ENCODE measurements at regions not wholly inside any gene's neighbourhood (a gene's known extent, or its start where the extent isn't known, plus 50 kb on each side); places are given as distances from the start of the nearest gene placed in this dataset.
"Not testable (repeated sequence)": the region's sequence is repeated elsewhere in the genome, so short reads cannot be mapped to it uniquely, and the experiment has no call there.

DNA sequence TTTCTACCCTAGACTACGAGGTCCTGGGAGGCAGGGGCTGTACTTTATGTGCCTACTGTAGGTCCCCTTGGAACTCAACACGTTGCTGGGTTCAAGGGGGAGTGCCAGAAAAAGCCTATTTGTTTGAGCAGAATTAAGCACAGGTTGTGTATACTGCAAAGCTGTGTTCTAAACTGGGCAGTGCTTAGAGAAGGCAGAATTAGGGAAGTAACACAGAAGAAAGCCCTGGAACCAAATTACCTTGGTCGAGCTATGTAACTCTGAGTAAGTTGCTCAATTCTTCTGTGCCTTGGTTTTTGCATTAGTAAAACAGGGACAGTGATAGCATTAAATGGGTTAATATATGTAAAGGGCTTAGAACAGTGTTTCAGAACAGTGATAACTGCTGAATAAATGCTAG lies 245.0 kb upstream of the SFRP2 start:
- H3K4me3 ChIP-seq (ENCODE audit: low read length): no peak overlapping the region
- no peak for TF ChIP-seq CTCF (conservative IDR thresholded peaks at IDR 0.05; ENCODE audit: low read depth, low read length)
- no peak for DNase-seq (ENCODE audit: low read depth)

GRCh38 chr4:154032914-154033313 lies 244.0 kb upstream of the SFRP2 start:
- no peak overlapping the region for H3K4me3 ChIP-seq (ENCODE audit: low read length)
- DNase-seq (ENCODE audit: low read depth): no peak
- TF ChIP-seq CTCF (conservative IDR thresholded peaks at IDR 0.05; ENCODE audit: low read depth, low read length): no peak

GRCh38 chr4:154030746-154031145 lies 241.9 kb upstream of the SFRP2 start:
- no peak for DNase-seq (ENCODE audit: low read depth)
- H3K4me3 ChIP-seq (ENCODE audit: low read length): no peak overlapping the region
- TF ChIP-seq CTCF (conservative IDR thresholded peaks at IDR 0.05; ENCODE audit: low read depth, low read length): no peak

DNA sequence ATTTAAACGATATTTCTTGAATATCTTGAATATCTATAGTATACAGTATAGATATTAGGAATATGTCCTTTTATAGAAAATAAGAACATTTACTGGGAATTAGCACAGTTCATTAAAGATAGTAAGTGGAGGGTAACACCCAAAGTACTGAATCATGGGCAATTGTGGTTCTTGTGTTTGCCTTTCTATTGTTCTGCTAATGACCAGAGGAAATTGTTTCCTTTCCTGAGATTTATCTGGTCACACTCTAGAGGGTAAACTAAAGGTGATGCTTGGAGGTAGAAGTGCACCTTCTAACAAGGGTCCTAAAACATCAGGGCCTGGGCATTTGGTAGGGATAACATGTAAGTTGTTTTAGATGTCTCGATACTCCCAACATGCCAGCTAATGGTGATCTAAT lies 241.3 kb upstream of the SFRP2 start:
- no peak for DNase-seq (ENCODE audit: low read depth)
- TF ChIP-seq CTCF (conservative IDR thresholded peaks at IDR 0.05; ENCODE audit: low read depth, low read length): no peak
- no peak overlapping the region for H3K4me3 ChIP-seq (ENCODE audit: low read length)

DNA sequence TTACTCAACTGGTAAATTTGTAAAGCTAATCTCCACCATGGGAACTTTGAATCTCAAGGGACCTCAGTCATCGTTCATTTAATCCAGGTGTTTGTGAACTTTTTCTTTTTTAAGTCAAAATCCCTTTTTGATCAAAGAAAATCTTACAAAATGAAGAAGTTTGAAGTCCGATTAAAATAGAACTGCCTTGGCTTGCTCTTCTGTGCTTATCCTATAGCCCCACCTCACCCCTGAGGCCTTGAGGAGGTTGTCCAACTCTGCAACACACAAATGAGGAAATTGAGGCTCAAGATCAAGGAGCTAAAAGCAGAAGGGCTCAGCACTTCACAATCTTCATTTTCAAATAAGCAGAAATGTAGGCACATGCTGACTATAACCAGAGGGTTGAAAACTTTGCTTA lies 240.3 kb upstream of the SFRP2 start:
- no peak for DNase-seq (ENCODE audit: low read depth)

GRCh38 chr4:154025110-154025509 lies 236.2 kb upstream of the SFRP2 start:
- no peak for DNase-seq (ENCODE audit: low read depth)
- no peak for TF ChIP-seq CTCF (conservative IDR thresholded peaks at IDR 0.05; ENCODE audit: low read depth, low read length)
- H3K4me3 ChIP-seq (ENCODE audit: low read length): no peak overlapping the region

More for the DNA sequence above, 240.3 kb upstream of the SFRP2 start:
- H3K4me3 ChIP-seq (ENCODE audit: low read length): no peak overlapping the region
- TF ChIP-seq CTCF (conservative IDR thresholded peaks at IDR 0.05; ENCODE audit: low read depth, low read length): no peak

DNA sequence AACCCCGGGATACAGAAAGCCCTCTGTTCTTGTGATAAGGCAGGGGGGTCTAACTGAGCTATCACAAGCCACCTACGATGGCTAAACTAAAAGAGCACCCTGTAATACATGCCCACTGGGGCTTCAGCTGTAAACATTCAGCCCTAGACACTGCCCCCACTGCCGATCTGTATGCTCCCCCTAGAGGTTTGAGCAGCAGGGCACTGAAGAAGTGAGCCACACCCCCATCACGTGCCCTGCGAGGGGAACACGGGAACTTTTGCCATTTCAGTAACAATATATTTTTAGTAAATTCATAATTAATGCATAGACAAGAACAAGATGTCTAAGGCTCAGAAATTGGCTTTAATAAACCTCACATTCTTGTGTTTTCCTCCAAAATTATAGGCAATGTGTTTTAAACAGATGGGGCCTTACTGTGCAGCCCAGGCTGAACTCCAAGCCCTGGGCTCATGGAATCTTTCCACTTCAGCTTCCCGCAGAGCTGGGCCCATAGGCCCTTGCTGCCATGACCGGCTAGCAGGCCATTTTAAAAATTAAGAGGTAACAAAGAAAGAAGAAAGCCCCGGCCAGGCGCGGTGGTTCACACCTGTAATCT lies 235.3 kb upstream of the SFRP2 start:
- no peak for DNase-seq (ENCODE audit: low read depth)
- no peak overlapping the region for H3K4me3 ChIP-seq (ENCODE audit: low read length)
- TF ChIP-seq CTCF (conservative IDR thresholded peaks at IDR 0.05; ENCODE audit: low read depth, low read length): peak; percentile 20

DNA sequence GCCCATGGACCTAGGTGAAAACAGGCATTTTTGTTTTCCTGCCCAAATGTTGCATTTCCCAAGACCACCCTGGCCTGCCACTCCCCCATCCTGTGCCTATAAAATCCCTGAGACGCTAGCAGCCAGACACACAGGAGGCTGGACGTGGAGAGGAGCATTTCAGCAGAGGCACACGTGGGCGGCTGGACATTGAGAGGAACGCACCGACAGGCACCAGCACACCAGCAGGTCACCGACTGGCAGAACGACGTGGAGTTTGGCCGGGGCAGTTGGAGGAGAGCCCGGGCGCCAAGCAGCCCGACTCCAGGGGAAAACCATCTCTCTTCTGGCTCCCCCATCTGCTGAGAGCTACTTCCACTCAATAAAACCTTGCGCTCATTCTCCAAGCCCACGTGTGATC lies 234.8 kb upstream of the SFRP2 start:
- not testable (repeated sequence) for H3K4me3 ChIP-seq (ENCODE audit: low read length)

More for the DNA sequence above, 234.8 kb upstream of the SFRP2 start:
- not testable (repeated sequence) for DNase-seq (ENCODE audit: low read depth)
